ENCODE measurements at regions not wholly inside any gene's neighbourhood (a gene's known extent, or its start where the extent isn't known, plus 50 kb on each side); places are given as distances from the start of the nearest gene placed in this dataset.

GRCh38 chr14:87282266-87282665 lies 710.7 kb downstream of the GALC start:
- intact Hi-C loops (cut with DNase I), result no loop called here
- no peak overlapping the region for H3K27ac ChIP-seq
- TF ChIP-seq POLR2A (IDR thresholded peaks at IDR 0.05) (no peak), CTCF (IDR thresholded peaks at IDR 0.05) (no peak)
- H3K27me3 ChIP-seq, result no peaks in the 10 kb centered on the region
- no peaks in the 10 kb centered on the region for H3K9me3 ChIP-seq
- H3K36me3 ChIP-seq, result no peaks in the 10 kb centered on the region
- H3K4me1 ChIP-seq, result no peaks in the 10 kb centered on the region
- no peak for DNase-seq
- no peak overlapping the region for H3K4me3 ChIP-seq
- 83 to 84% methylated on average over 5 of the region's 5 CpGs for WGBS, 2 donors

GRCh38 chr14:87278415-87278814 lies 714.6 kb downstream of the GALC start:
- Histone ChIP-seq H3K36me3 (no peaks in the 10 kb centered on the region), H3K27me3 (no peaks in the 10 kb centered on the region), H3K4me1 (no peaks in the 10 kb centered on the region), H3K9me3 (no peaks in the 10 kb centered on the region), H3K4me3 (no peak overlapping the region), H3K27ac (no peak overlapping the region)
- 73 to 95% methylated on average over 2 of the region's 2 CpGs for WGBS, 2 donors
- no peak for DNase-seq
- intact Hi-C loops (cut with DNase I), result no loop called here
- TF ChIP-seq POLR2A (IDR thresholded peaks at IDR 0.05), result no peak
- TF ChIP-seq CTCF (IDR thresholded peaks at IDR 0.05), result no peak

GRCh38 chr14:87271331-87271730 lies 721.7 kb downstream of the GALC start:
- H3K36me3 ChIP-seq, result no peaks in the 10 kb centered on the region
- intact Hi-C loops (cut with DNase I), result no loop called here
- no peak overlapping the region for H3K4me3 ChIP-seq
- WGBS, 2 donors, result 21 to 34% methylated on average over 2 of the region's 2 CpGs
- no peaks in the 10 kb centered on the region for H3K27me3 ChIP-seq
- DNase-seq, result no peak
- H3K27ac ChIP-seq, result no peak overlapping the region
- no peaks in the 10 kb centered on the region for H3K9me3 ChIP-seq
- H3K4me1 ChIP-seq, result no peaks in the 10 kb centered on the region
- no peak for TF ChIP-seq CTCF (IDR thresholded peaks at IDR 0.05)
- TF ChIP-seq POLR2A (IDR thresholded peaks at IDR 0.05), result no peak

- intact Hi-C loops (cut with DNase I), result no loop called here
Measured at GRCh38 chr14:87268997-87269396, 724.0 kb downstream of the GALC start.

GRCh38 chr14:87264796-87265195 lies 728.2 kb downstream of the GALC start:
- no peak overlapping the region for H3K27ac ChIP-seq
- no peak for DNase-seq
- intact Hi-C loops (cut with DNase I), result no loop called here
- H3K4me3 ChIP-seq, result no peak overlapping the region
- no peaks in the 10 kb centered on the region for H3K36me3 ChIP-seq
- H3K27me3 ChIP-seq, result no peaks in the 10 kb centered on the region
- 63 to 74% methylated on average over 3 of the region's 3 CpGs for WGBS, 2 donors
- no peaks in the 10 kb centered on the region for H3K9me3 ChIP-seq
- no peak for TF ChIP-seq CTCF (IDR thresholded peaks at IDR 0.05)
- no peak for TF ChIP-seq POLR2A (IDR thresholded peaks at IDR 0.05)
- H3K4me1 ChIP-seq, result no peaks in the 10 kb centered on the region

More at GRCh38 chr14:87268997-87269396, 724.0 kb downstream of the GALC start:
- Histone ChIP-seq H3K36me3 (no peaks in the 10 kb centered on the region), H3K4me3 (no peak overlapping the region), H3K27me3 (no peaks in the 10 kb centered on the region), H3K4me1 (no peaks in the 10 kb centered on the region), H3K27ac (no peak overlapping the region), H3K9me3 (no peaks in the 10 kb centered on the region)
- TF ChIP-seq CTCF (IDR thresholded peaks at IDR 0.05) (no peak), POLR2A (IDR thresholded peaks at IDR 0.05) (no peak)
- DNase-seq, result no peak
- 40 to 53% methylated on average over 2 of the region's 2 CpGs for WGBS, 2 donors

All from esophagus squamous epithelium (tissue), 5 donors.